Breast epithelium (tissue), 4 donors: ENCODE measurements at regions not wholly inside any gene's neighbourhood (a gene's known extent, or its start where the extent isn't known, plus 50 kb on each side); places are given as distances from the start of the nearest gene placed in this dataset.
A peak's percentile ranks its signal among the peaks of the same experiment; 100 is the strongest.

Source experiments
- DNase-seq, 2 donors: peaks; one replicate each; pipeline ENCODE4 v3.0.0-alpha.2; 2019; ENCODE audit warnings: low spot score in 2 of 2
- H3K27ac ChIP-seq, 2 donors: fragments of 200-600 bp; sonication (generic) in 1 of 2; one replicate each; pipeline ENCODE4 v1.5.1; 2016 to 2019; ENCODE audit warnings: mild to moderate bottlenecking in 1 of 2
- H3K27me3 ChIP-seq, 2 donors: fragments of 200-600 bp; sonication (generic) in 1 of 2; one replicate each; pipeline versions ENCODE4 v1.5.1 to v1.6.0; 2017 to 2019; ENCODE audit warnings: control low read depth in 1 of 2, mild to moderate bottlenecking in 1 of 2
- H3K36me3 ChIP-seq: fragments of 200-600 bp; one replicate; pipeline ENCODE4 v1.5.1; 2019
- H3K4me1 ChIP-seq, 2 donors: fragments of 200-600 bp; sonication (generic); one replicate each; pipeline ENCODE4 v1.5.1; 2016 to 2019; ENCODE audit warnings: control low read depth in 1 of 2
- H3K4me3 ChIP-seq, 3 donors: fragments of 200-600 bp; sonication (generic); 1 replicate in 2 of 3; 2 replicates in 1 of 3; pipeline ENCODE4 v1.5.1; 2016 to 2019; ENCODE audit warnings: mild to moderate bottlenecking in 3 of 3, moderate library complexity in 2 of 3
- H3K9me3 ChIP-seq, 2 donors: fragments of 200-600 bp; sonication (generic) in 1 of 2; one replicate each; pipeline ENCODE4 v1.5.1; 2016 to 2019; ENCODE audit warnings: control low read depth in 1 of 2
- POLR2A ChIP-seq: fragments of 450-650 bp; IDR thresholded peaks from one replicate; pipeline ENCODE4 v1.6.1; 2016; ENCODE audit warnings: antibody characterized with exemption, mild to moderate bottlenecking, moderate library complexity
- POLR2AphosphoS5 ChIP-seq, 3 donors: sonication (generic); formaldehyde crosslinking; IDR thresholded peaks; one replicate each; pipeline ENCODE4 v1.6.1; 2017; ENCODE audit warnings: antibody characterized with exemption in 3 of 3
- intact Hi-C: fragments of 100-400 bp; cut with DNase I; formaldehyde crosslinking; loops from one replicate; pipeline ENCODE4 v1.15.1; 2023; ENCODE audit warnings: low total_unique reads
- TF ChIP-seq, protein P1 (sequence below), 3 donors: fragments of 450-650 bp; IDR thresholded peaks; one replicate each; pipeline ENCODE4 v1.5.1; 2016 to 2017; ENCODE audit warnings: antibody characterized with exemption in 3 of 3, mild to moderate bottlenecking in 3 of 3, moderate library complexity in 3 of 3

GRCh38 chr20:52447225-52447551 is 255.6 kb upstream of the ZFP64 start:
- DNase-seq, result no peak
- no peaks in the 10 kb centered on the region for H3K27me3 ChIP-seq
- no peak overlapping the region for H3K4me3 ChIP-seq
- H3K4me1 ChIP-seq, result no peaks in the 10 kb centered on the region
- H3K9me3 ChIP-seq, result no peaks in the 10 kb centered on the region
- H3K36me3 ChIP-seq, result no peaks in the 10 kb centered on the region
- H3K27ac ChIP-seq, result no peak overlapping the region
- intact Hi-C loops, result no loop called here
- no peak for TF ChIP-seq POLR2AphosphoS5 (IDR thresholded peaks at IDR 0.05)
- TF ChIP-seq, protein P1, sequence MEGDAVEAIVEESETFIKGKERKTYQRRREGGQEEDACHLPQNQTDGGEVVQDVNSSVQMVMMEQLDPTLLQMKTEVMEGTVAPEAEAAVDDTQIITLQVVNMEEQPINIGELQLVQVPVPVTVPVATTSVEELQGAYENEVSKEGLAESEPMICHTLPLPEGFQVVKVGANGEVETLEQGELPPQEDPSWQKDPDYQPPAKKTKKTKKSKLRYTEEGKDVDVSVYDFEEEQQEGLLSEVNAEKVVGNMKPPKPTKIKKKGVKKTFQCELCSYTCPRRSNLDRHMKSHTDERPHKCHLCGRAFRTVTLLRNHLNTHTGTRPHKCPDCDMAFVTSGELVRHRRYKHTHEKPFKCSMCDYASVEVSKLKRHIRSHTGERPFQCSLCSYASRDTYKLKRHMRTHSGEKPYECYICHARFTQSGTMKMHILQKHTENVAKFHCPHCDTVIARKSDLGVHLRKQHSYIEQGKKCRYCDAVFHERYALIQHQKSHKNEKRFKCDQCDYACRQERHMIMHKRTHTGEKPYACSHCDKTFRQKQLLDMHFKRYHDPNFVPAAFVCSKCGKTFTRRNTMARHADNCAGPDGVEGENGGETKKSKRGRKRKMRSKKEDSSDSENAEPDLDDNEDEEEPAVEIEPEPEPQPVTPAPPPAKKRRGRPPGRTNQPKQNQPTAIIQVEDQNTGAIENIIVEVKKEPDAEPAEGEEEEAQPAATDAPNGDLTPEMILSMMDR (IDR thresholded peaks at IDR 0.05), result no peak
- no peak for TF ChIP-seq POLR2A

DNA sequence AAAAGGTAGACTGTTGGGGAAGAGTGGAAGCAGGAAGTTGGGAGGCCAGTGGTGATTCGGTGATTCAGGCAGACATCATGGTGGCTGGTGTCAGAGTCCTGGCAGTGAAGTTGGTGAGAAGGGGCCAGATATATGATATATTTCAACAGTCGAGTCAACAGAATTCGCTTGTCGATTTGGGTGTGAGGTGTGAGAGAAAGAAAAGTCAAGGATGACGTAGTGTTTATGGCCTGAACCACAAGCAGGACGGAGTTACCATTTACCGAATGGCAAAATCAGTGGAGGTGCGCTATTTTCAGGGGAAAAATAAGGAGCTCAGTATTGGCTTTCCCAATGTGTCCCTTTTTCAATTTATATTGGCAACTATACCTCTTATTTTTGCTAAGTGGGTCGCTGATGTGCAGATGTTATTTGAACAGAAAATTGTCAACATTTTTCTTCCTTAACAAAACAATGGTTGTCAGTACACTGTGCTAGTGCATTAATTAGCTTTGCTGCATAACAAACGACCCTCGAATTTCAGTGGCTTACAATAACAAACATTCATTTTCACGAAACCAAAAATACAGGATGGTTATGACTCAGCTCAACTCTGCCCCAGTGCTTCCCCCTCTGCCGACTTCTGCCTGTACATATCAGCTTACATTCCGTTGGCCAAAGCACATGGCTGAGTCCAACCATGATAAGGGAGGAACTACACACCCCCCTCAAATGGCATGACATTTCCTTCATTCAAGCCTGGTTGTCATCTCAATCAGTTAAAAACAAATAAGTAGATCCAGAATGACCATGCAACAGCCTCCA is 255.0 kb upstream of the ZFP64 start:
- H3K27ac ChIP-seq, result no peak overlapping the region
- no peak for DNase-seq
- H3K27me3 ChIP-seq, result no peaks in the 10 kb centered on the region
- TF ChIP-seq POLR2AphosphoS5 (IDR thresholded peaks at IDR 0.05) (no peak), POLR2A (no peak)
- TF ChIP-seq, protein P1 (IDR thresholded peaks at IDR 0.05), result no peak
- no peaks in the 10 kb centered on the region for H3K9me3 ChIP-seq
- no peak overlapping the region for H3K4me3 ChIP-seq
- H3K4me1 ChIP-seq, result no peaks in the 10 kb centered on the region
- intact Hi-C loops, result no loop called here
- H3K36me3 ChIP-seq, result no peaks in the 10 kb centered on the region

DNA sequence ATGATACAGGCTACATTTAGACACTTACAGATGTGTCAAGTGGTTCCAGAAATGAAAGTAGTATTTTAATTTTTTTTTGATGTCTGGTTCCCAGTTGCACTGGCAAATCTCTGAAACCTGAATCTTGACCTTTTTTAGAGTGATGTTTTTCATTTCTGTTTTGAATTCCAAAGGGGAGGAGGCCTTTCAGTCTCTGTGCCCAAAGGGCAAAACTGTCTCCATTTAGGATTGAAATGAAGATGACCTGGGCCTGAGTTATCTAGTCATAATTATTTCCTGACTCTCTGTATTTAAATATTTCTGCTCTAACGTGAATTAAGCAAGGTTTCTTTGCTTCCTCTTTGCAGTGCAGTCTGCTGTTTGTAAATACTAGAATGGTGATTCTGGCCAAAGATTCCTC is 252.9 kb upstream of the ZFP64 start:
- Histone ChIP-seq H3K36me3 (no peaks in the 10 kb centered on the region), H3K27me3 (no peaks in the 10 kb centered on the region), H3K4me1 (no peaks in the 10 kb centered on the region), H3K27ac (no peak overlapping the region), H3K9me3 (no peaks in the 10 kb centered on the region), H3K4me3 (peak overlapping the region in 1 of 3 donors; percentile 31)
- no peak for DNase-seq
- intact Hi-C loops, result no loop called here
- TF ChIP-seq POLR2AphosphoS5 (IDR thresholded peaks at IDR 0.05) (no peak), POLR2A (no peak)
- TF ChIP-seq, protein P1 (IDR thresholded peaks at IDR 0.05), result no peak

DNA sequence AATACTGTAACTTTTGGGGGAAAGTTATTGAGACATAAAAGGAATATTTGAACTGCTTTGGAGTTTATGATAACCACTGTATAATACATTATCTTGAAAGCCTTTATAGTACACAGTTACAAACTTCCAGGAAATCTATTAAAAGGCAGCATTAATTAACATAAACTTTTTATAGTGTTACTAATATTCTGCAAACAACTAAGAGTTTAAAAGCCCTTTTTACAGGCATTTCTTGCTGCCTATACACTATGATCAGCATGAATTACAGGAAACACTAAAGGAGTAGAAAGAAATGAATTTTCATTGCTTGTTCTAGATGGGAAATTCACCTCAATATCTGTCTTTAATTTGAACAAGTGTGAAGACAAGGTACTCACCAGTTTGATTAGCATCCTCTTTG is 252.3 kb upstream of the ZFP64 start:
- intact Hi-C loops, result no loop called here

GRCh38 chr20:52441710-52442109 is 250.1 kb upstream of the ZFP64 start:
- Histone ChIP-seq H3K9me3 (no peaks in the 10 kb centered on the region), H3K4me1 (no peaks in the 10 kb centered on the region), H3K27ac (no peak overlapping the region), H3K27me3 (no peaks in the 10 kb centered on the region), H3K4me3 (peak overlapping the region in 1 of 3 donors; percentile 1), H3K36me3 (no peaks in the 10 kb centered on the region)
- no peak for DNase-seq
- intact Hi-C loops, result no loop called here
- TF ChIP-seq POLR2AphosphoS5 (IDR thresholded peaks at IDR 0.05) (no peak), POLR2A (no peak)
- TF ChIP-seq, protein P1 (IDR thresholded peaks at IDR 0.05), result no peak

More for the DNA sequence above, 252.3 kb upstream of the ZFP64 start:
- Histone ChIP-seq H3K4me3 (peak overlapping the region in 2 of 3 donors; percentile 31 to 36), H3K36me3 (no peaks in the 10 kb centered on the region), H3K27me3 (no peaks in the 10 kb centered on the region), H3K9me3 (no peaks in the 10 kb centered on the region), H3K27ac (peak overlapping the region in 1 of 2 donors; percentile 45), H3K4me1 (no peaks in the 10 kb centered on the region)
- DNase-seq, result no peak
- TF ChIP-seq POLR2AphosphoS5 (IDR thresholded peaks at IDR 0.05) (no peak), POLR2A (no peak)
- TF ChIP-seq, protein P1 (IDR thresholded peaks at IDR 0.05), result no peak
